SK-N-SH (cell line): ENCODE measurements at regions not wholly inside any gene's neighbourhood (a gene's known extent, or its start where the extent isn't known, plus 50 kb on each side); places are given as distances from the start of the nearest gene placed in this dataset.

Experiments
- CTCF ChIA-PET: fragments of 300-600, 350-600 bp; formaldehyde crosslinking; extraction: SDS; loops from one replicate; lab custom pipeline; 2021; lab: Yijun Ruan, JAX
- POLR2A ChIA-PET: fragments of 350-600 bp; sonication (Branson Sonifier 250); formaldehyde crosslinking; extraction: SDS; loops from one replicate; lab custom pipeline; 2020; ENCODE audit warnings: antibody characterized with exemption, inconsistent platforms; lab: Yijun Ruan, JAX
- DNase-seq: peaks from one replicate; pipeline ENCODE4 v3.0.0; 2012
- H2AFZ ChIP-seq: fragments of 200-600 bp; sonication (generic); 2 replicates; pipeline ENCODE4 v1.8.1; 2016; ENCODE audit warnings: antibody characterized with exemption, mild to moderate bottlenecking, low read depth
- H3F3A ChIP-seq: fragments of 200-600 bp; sonication (generic); replicated peaks from 2 replicates; pipeline ENCODE3; 2016; ENCODE audit warnings: antibody characterized with exemption, mild to moderate bottlenecking; ENCODE audit not compliant: insufficient read depth
- H3K27ac ChIP-seq, 2 experiments: fragments of 200-500 bp in 1 of 2; fragments of 200-600 bp in 1 of 2; sonication (Bioruptor generic) in 1 of 2; sonication (generic), shearing (Covaris generic) in 1 of 2; 2 replicates each; pipeline versions ENCODE4 v1.5.1 to v1.6.1; 2014 to 2016; ENCODE audit warnings: low read depth in 2 of 2, inconsistent platforms in 1 of 2, low read length in 1 of 2, mild to moderate bottlenecking in 1 of 2, mixed read lengths in 1 of 2
- H3K27me3 ChIP-seq: fragments of 200-600 bp; sonication (generic), shearing (Covaris generic); 2 replicates; pipeline ENCODE4 v1.6.1; 2016; ENCODE audit warnings: mixed run types; ENCODE audit not compliant: insufficient read depth
- H3K36me3 ChIP-seq, 2 experiments: fragments of 200-500 bp in 1 of 2; fragments of 200-600 bp in 1 of 2; sonication (Bioruptor generic) in 1 of 2; sonication (generic) in 1 of 2; replicated peaks in 1 of 2; 2 replicates each; pipeline versions ENCODE3 to v1.5.1; 2014 to 2016; ENCODE audit warnings: low read length in 1 of 2, mild to moderate bottlenecking in 1 of 2; ENCODE audit not compliant: insufficient read depth in 2 of 2, control insufficient read depth in 1 of 2
- H3K4me1 ChIP-seq, 2 experiments: fragments of 200-500 bp in 1 of 2; fragments of 200-600 bp in 1 of 2; sonication (Bioruptor generic) in 1 of 2; sonication (generic), shearing (Covaris generic) in 1 of 2; 2 replicates each; pipeline versions ENCODE4 v1.5.1 to v1.6.1; 2014 to 2016; ENCODE audit warnings: low read depth in 1 of 2, low read length in 1 of 2, mixed run types in 1 of 2; ENCODE audit not compliant: insufficient read depth in 2 of 2, control insufficient read depth in 1 of 2
- H3K4me2 ChIP-seq: fragments of 200-600 bp; sonication (generic), shearing (Covaris generic); 2 replicates; pipeline ENCODE4 v1.6.1; 2017; ENCODE audit warnings: mixed run types
- H3K4me3 ChIP-seq, 2 experiments: fragments of 200-500 bp in 1 of 2; fragments of 200-600 bp in 1 of 2; sonication (Bioruptor generic) in 1 of 2; sonication (generic), shearing (Covaris generic) in 1 of 2; 2 replicates each; pipeline versions ENCODE4 v1.5.1 to v1.8.1; 2014 to 2016; ENCODE audit warnings: low read depth in 2 of 2, inconsistent platforms in 1 of 2, low read length in 1 of 2, mild to moderate bottlenecking in 1 of 2, mixed read lengths in 1 of 2, moderate library complexity in 1 of 2
- H3K79me2 ChIP-seq: fragments of 200-600 bp; sonication (generic); 2 replicates; pipeline ENCODE4 v1.8.1; 2017; ENCODE audit warnings: mild to moderate bottlenecking; ENCODE audit not compliant: insufficient read depth
- H3K9ac ChIP-seq: fragments of 200-600 bp; sonication (generic); 2 replicates; pipeline ENCODE4 v1.6.1; 2017; ENCODE audit warnings: mixed run types
- H3K9me2 ChIP-seq: fragments of 200-600 bp; sonication (generic); 2 replicates; pipeline ENCODE4 v1.6.1; 2017; ENCODE audit warnings: mixed run types
- H3K9me3 ChIP-seq: fragments of 200-600 bp; sonication (generic); 2 replicates; pipeline ENCODE4 v1.6.1; 2017; ENCODE audit warnings: mixed run types, mild to moderate bottlenecking, moderate library complexity
- H4K20me1 ChIP-seq: fragments of 200-600 bp; sonication (generic); 2 replicates; pipeline ENCODE4 v1.6.1; 2017; ENCODE audit warnings: mild to moderate bottlenecking, mixed run types; ENCODE audit not compliant: insufficient read depth
- CHD2 ChIP-seq: fragments of 150-350 bp; IDR thresholded peaks from 2 replicates; pipeline ENCODE4 v1.6.1; 2018; ENCODE audit warnings: low read length; ENCODE audit not compliant: partially characterized antibody
- CTCF ChIP-seq: fragments of 200-600 bp; sonication (generic); IDR thresholded peaks from 2 replicates; pipeline ENCODE4 v1.6.1; 2017; ENCODE audit warnings: antibody characterized with exemption, mild to moderate bottlenecking, moderate library complexity
- EZH2phosphoT487 ChIP-seq: fragments of 200-600 bp; sonication (generic); IDR thresholded peaks from 2 replicates; pipeline ENCODE4 v1.6.1; 2017; ENCODE audit warnings: low read depth, mixed run types, mild to moderate bottlenecking, antibody characterized with exemption, moderate library complexity, borderline replicate concordance
- FOSL2 ChIP-seq: IDR thresholded peaks from 2 replicates; pipeline ENCODE4 v1.4.0; 2012; ENCODE audit warnings: low read depth, mild to moderate bottlenecking, moderate library complexity, borderline replicate concordance
- FOXJ3 ChIP-seq: sonication (generic); formaldehyde crosslinking; IDR thresholded peaks from 2 replicates; pipeline ENCODE4 v1.5.1; 2020; ENCODE audit warnings: mild to moderate bottlenecking, missing genetic modification reagents
- FOXM1 ChIP-seq: IDR thresholded peaks from 2 replicates; pipeline ENCODE4 v1.4.0; 2012; ENCODE audit warnings: low read depth, mild to moderate bottlenecking
- GABPA ChIP-seq: IDR thresholded peaks from 2 replicates; pipeline ENCODE4 v1.4.0; 2012; ENCODE audit warnings: low read depth, mild to moderate bottlenecking
- MAX ChIP-seq: IDR thresholded peaks from 2 replicates; pipeline ENCODE4 v1.4.0; 2012; ENCODE audit warnings: low read depth
- MEF2A ChIP-seq: IDR thresholded peaks from 2 replicates; pipeline ENCODE4 v1.4.0; 2012; ENCODE audit warnings: low read depth, borderline replicate concordance
- NFIC ChIP-seq: IDR thresholded peaks from 2 replicates; pipeline ENCODE4 v1.4.0; 2012; ENCODE audit warnings: borderline replicate concordance
- PBX3 ChIP-seq: IDR thresholded peaks from 2 replicates; pipeline ENCODE4; 2012
- POLR2AphosphoS5 ChIP-seq: IDR thresholded peaks from 2 replicates; pipeline ENCODE4 v1.6.1; 2012; ENCODE audit warnings: low read depth, low read length
- RCOR1 ChIP-seq: fragments of 150-350 bp; IDR thresholded peaks from 2 replicates; pipeline ENCODE4 v1.6.1; 2017; ENCODE audit warnings: antibody characterized with exemption, low read length
- RFX5 ChIP-seq: IDR thresholded peaks from 2 replicates; pipeline ENCODE4 v1.6.1; 2012; ENCODE audit warnings: mild to moderate bottlenecking, improper control_type of control experiment, low read length
- SMC3 ChIP-seq: IDR thresholded peaks from 2 replicates; pipeline ENCODE4 v1.6.1; 2012; ENCODE audit warnings: low read depth, low read length, improper control_type of control experiment
- TCF12 ChIP-seq: IDR thresholded peaks from 2 replicates; pipeline ENCODE4 v1.4.0; 2012
- USF1 ChIP-seq: IDR thresholded peaks from 2 replicates; pipeline ENCODE4 v1.4.0; 2012; ENCODE audit warnings: low read depth, borderline replicate concordance
- ZBTB33 ChIP-seq: IDR thresholded peaks from 2 replicates; pipeline ENCODE4 v1.4.0; 2012; ENCODE audit warnings: low read depth, borderline replicate concordance
- WGBS: methylation state at CpG from one replicate; pipeline ENCODE4 v1.1.6; 2017; ENCODE audit warnings: low lambda C conversion rate; 5-methylcytosine and 5-hydroxymethylcytosine counted together

- no peak overlapping the region for H3K4me2 ChIP-seq
- 0% methylated on average over 1 of the region's 1 CpG for WGBS
- no peaks in the 10 kb centered on the region for H3K27me3 ChIP-seq
- H3K36me3 ChIP-seq, result no peaks in the 10 kb centered on the region
- CTCF ChIA-PET, result no interaction called here
- H3K4me3 ChIP-seq, result no peak overlapping the region
- TF ChIP-seq SMC3 (no peak), MEF2A (no peak), POLR2AphosphoS5 (no peak), RFX5 (no peak), RCOR1 (no peak), GABPA (no peak), MAX (no peak)
- H3K9me3 ChIP-seq, result no peaks in the 10 kb centered on the region
- H3K9ac ChIP-seq, result no peak overlapping the region
- no peaks in the 10 kb centered on the region for H3K9me2 ChIP-seq
- no peak for DNase-seq
- no peak overlapping the region for H2AFZ ChIP-seq
- H3F3A ChIP-seq, result no peaks in the 10 kb centered on the region
- no peak overlapping the region for H3K27ac ChIP-seq
- POLR2A ChIA-PET, result no interaction called here
- H4K20me1 ChIP-seq, result no peaks in the 10 kb centered on the region
- no peaks in the 10 kb centered on the region for H3K79me2 ChIP-seq
- no peaks in the 10 kb centered on the region for H3K4me1 ChIP-seq
These were observed 843.9 kb downstream of the FLRT2 start for GRCh38 chr14:86373886-86374285.

- 67% methylated on average over 1 of the region's 1 CpG for WGBS
- Histone ChIP-seq H3K9ac (no peak overlapping the region), H3K9me2 (no peaks in the 10 kb centered on the region), H3K36me3 (no peaks in the 10 kb centered on the region), H3K4me2 (no peak overlapping the region), H3K27ac (no peak overlapping the region), H2AFZ (no peak overlapping the region), H3F3A (no peaks in the 10 kb centered on the region), H3K79me2 (no peaks in the 10 kb centered on the region), H3K9me3 (no peaks in the 10 kb centered on the region), H3K4me3 (no peak overlapping the region), H3K27me3 (no peaks in the 10 kb centered on the region), H4K20me1 (no peaks in the 10 kb centered on the region), H3K4me1 (no peaks in the 10 kb centered on the region)
- no peak for DNase-seq
- POLR2A ChIA-PET, result no interaction called here
- CTCF ChIA-PET, result no interaction called here
- TF ChIP-seq MEF2A (no peak), CTCF (no peak), FOXM1 (no peak), FOXJ3 (CRISPR knock-in tag) (no peak), POLR2AphosphoS5 (no peak), NFIC (no peak), FOSL2 (no peak), EZH2phosphoT487 (no peak), MAX (no peak), TCF12 (no peak), RCOR1 (no peak), USF1 (no peak), CHD2 (no peak), GABPA (no peak), PBX3 (no peak), ZBTB33 (no peak)
These were observed 842.5 kb downstream of the FLRT2 start for GRCh38 chr14:86372402-86372801.
